NCI-H146 treated with DMSO at 0.1 percent for 48 hours (cell line): ENCODE measurements at regions not wholly inside any gene's neighbourhood (a gene's known extent, or its start where the extent isn't known, plus 50 kb on each side); places are given as distances from the start of the nearest gene placed in this dataset.
"Not testable (repeated sequence)": the region's sequence is repeated elsewhere in the genome, so short reads cannot be mapped to it uniquely, and the experiment has no call there.

Experiments used
- DNase-seq: peaks from one replicate; lab custom pipeline; 2025; ENCODE audit not compliant: unreplicated experiment; lab: John Stamatoyannopoulos, UW

DNA sequence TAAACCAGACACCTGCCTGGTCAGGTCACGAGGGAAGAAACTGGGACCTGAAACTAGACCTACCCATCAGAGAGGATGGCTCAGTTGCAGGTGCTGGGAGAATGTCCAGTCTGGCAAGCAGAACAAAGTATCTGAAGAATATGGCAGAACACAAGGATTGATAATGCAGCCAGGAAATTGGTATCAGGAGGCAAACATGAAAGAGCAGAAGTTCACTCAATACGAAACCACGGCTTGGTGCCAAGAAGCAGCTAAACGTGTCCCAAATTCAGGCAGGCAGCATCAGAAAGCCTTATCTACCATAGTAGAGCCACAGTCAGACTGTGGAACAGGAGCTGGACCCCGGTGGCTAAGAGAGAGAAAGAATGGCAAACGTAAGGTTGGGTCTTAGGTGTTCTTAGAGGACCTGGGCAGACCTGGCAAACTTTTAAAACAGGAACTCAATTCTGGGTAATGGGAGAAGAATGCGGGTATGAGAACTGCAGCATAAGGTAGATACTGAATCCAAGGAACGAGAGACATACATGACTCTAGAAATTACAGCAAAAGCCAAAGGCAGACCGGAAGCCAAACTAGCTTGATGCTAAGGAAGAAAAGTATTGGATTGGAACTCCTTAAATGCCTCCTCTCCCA lies 169.0 kb upstream of the NECTIN3 start:
- DNase-seq: no peak

DNA sequence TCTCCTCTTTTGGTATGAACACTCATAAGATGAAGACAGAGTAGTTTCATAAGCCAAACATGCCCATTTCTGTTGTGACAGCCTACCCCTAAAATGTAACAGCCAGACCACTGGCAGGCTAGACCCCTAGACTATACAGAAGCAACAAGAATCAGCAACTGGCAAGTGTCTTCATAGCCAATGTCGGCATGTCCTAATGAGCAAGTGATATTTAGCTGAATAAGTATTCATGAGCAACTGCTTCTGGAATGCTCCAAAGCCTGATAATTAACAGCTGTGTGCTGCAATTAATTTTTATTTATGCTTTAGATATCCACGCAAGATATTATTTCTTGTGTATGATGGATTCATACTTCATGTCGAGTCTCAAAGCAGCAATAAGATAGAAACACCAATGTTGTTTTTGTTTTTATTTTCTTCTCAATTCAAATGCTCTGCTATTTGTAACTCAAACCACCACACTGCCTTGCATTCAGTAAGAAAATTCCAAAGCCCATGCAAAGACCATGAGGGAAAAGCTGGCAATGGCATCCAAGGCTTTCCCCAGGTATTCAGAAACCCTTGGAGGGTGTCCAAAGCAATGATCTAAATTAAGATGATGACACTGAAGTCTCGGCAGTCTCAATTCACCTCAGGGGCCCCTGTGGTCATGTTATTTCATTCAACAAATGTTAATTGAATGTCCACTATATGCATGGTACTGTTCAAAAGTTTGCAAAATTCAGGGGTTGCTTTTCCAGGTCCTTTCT lies 167.7 kb upstream of the NECTIN3 start:
- no peak for DNase-seq

DNA sequence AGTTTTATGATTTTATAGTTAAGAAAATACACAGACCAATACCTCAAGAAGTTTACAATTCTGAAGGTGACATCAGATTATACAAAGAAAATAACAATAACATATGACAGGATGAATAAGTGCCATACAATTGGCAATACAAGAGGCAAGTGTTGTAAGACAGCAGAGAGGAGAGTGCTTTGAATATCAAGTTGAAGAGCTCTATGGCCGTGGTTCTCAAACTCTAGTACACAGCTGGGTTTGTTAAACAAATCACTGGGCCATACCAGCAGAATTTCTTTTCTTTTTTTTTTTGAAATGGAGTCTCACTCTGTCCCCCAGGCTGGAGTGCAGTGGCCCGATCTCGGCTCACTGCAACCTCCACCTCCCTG lies 167.1 kb upstream of the NECTIN3 start:
- no peak for DNase-seq

DNA sequence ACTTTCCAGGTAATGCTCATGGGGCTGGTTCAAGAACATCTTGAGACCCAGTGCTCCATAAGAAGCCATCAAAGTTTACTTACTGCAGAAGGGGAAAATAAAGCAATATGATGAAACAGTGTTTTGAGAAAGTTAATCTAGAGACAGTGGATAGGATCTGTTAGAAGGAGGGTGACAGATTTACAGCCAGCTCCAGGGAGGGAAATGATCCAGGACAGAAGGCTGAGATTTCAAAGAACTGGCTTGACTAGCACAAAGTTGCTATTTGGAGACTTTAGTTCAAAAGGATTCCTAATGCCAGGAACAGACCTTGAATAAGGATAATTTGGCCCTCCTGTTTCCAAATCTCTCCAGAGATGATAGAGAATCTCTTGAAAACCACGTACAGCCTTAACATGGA lies 166.5 kb upstream of the NECTIN3 start:
- no peak for DNase-seq

DNA sequence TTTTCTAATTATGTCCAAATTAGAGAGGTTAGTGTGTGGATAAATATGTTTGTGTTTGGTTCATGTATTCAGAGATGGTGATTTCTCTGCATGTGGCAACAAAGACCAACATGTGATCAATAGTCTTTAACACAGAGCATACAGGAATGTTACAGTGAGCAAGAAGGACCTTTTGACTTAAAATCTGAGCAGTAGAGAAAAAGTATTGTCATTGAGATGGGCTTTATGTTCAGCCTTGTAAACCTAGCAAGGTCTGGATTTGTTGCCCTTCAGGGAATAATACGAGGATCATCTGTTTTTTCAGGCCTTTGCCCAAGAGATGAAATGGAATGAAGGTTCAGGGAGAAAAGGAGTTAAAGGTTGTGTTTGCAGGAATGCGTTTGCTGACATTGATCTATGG lies 161.8 kb upstream of the NECTIN3 start:
- DNase-seq: no peak

DNA sequence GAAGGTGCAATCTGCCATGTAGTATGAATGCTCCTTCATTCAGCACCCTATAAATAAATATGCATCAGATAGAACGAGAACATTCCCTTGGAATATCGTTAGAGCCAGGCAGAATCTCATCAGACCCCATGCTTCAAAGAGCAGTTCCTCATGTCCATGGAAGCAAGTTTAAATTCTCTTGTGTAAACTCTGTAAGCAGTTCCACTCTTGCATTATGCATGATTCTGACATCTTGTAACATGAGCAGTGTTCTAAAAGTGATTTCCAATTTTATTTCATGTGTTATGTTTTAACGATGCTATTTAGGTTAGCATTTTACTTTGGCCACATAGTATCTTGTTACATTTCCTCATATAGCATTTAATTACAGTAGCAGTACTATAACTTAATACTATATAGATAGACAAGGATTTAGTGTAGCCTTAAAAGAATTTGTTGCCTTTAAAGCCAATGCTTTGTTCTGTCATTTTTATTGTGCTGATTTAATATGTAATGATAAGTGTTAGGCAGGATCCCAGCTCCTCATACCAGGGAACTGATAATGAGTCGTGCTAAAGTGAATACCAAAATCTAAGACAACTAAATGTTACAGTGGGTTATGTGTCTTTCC lies 161.2 kb upstream of the NECTIN3 start:
- no peak for DNase-seq

DNA sequence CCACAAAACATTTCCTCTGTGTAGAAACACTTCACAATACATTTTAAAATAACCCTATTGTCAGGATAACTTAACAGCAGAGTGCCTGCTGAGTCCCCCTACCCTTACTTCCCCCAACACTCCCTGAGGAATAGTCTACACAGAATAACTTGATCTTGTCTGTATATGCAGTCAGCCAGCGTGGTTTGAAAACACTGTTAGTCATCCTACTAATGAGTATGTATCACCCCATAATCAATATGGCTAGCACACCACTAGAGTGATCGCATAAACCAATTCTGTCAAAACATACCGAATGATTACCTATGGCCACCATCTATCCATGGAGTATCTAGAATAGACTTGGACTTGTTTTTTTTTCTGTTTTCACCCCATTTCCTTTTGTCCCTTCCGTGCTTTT lies 152.7 kb upstream of the NECTIN3 start:
- no peak for DNase-seq

DNA sequence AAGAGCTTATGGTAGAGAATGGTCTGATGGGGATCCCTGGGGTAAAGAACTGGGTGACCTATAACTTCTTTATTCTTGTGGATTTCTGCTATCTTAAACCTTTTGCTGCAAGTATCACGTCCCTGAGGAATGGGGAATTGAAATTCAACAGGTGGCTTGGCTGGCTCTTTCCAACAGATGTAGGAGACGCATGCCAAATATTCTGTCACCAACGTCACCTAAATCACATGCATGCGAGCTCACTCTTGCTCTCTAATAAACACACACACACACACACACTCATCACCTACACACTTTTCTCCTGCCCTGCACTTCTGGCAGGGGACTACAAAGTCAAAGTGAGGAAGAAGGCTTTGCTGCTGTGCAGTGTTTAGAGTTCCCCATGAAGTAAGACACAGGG lies 145.8 kb upstream of the NECTIN3 start:
- DNase-seq: no peak

DNA sequence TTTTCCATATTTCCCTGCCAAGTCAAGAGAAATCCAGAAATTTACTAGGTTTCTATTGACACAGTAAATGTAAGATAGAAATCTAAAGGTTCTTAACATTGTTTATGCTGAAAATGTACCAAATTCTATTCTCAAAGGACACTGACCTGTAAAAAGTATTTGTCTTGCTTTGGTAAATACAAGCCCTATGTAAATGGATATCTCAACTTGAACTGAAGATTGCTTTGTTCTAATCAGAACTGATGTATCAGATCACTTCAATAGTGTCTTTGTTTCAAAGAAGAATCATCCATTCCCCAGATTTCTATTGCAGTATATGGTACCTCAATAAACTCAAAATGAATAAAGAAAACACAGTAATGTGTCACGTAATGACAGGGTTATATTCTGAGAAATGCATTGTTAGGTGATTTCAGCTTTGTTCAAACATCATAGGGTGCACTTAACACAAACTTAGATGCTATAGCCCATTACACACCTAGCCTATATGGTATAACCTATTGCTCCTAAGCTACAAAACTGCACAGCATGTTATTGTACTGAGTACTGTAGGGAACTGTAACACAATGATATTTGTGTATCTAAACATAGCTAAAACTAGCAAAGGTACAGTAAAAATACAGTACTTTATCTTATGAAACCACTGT lies 143.5 kb upstream of the NECTIN3 start:
- DNase-seq: no peak

DNA sequence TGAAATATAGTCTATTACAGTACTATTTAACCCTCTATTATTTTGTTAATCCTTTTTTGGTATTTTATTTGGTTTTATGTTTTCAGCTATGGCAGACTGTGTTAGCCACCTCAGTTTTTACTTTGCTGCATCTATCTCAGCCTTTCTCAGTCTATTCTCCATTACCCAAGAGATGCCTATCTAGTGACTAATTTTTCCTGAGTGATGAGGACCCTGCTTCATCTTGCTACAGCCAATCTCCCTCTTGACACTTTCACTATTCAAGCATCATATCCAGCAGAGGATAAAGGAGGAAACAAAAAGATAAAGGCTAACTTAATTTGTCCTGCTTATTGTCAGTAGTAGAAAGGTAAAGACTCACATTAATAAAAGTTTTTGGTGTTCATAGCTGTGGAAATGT lies 141.8 kb upstream of the NECTIN3 start:
- no peak for DNase-seq

DNA sequence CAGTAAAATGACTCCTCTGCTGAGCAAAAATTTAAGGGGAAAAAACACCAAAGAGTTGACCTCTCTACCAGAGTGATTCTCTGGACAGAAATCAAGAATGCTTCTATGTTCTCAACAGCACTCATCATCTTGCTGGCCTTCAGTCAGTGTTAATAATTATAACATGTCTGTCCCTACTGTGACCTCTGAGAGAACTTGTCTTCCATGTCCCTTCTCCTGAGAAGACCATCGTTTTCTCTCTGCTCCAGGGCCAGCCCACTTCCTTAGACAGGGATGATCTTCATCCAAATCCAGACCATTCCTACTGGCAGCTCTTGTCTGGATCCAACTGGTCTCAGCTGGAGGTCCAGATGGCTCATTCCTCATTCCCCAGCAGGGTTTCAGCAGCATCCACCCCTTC lies 139.0 kb upstream of the NECTIN3 start:
- DNase-seq: no peak

DNA sequence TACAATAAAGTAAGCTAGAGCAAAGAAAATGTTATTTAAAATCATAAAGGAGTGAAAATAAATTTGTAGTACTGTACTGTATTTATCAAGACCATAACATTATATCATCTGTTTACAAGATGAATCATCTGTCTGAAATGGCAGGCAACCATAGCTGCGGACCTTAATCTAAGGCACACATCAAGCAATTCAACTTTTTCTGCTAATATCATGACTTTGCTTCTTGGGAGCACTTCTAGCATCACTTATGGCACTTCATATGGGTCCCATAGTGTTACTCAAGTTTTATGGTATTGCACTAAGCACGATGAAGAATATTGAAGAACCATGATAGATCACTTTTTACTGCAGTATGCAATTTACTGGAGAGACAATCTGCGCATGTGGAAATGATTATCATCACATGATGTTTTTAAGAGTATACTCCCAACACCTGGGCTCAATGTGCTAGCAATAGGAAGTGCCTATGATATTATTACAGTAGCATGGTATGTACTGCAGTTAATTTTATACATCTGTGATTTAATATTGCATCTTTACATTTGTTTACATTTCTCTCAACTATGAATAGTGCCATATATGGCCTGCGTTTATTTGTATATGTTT lies 137.7 kb upstream of the NECTIN3 start:
- no peak for DNase-seq

DNA sequence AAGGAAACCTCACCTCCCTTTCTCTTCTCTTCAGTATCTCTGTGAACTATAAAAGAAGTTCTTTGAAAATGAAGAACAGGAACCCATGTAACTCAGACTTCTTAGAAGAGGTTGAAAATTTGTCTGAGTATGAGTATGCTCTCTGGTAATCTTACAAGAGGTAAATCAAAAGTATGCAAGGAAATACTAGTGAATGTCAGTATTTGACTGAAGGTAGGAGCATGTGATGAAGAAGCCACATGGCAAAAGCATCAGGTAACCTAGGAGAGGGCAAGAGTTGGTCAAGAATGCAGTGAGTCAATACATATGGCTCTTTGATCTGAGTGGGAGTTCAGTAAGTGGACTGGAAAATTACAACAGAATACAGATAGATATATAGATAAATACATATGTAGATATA lies 133.0 kb upstream of the NECTIN3 start:
- no peak for DNase-seq

DNA sequence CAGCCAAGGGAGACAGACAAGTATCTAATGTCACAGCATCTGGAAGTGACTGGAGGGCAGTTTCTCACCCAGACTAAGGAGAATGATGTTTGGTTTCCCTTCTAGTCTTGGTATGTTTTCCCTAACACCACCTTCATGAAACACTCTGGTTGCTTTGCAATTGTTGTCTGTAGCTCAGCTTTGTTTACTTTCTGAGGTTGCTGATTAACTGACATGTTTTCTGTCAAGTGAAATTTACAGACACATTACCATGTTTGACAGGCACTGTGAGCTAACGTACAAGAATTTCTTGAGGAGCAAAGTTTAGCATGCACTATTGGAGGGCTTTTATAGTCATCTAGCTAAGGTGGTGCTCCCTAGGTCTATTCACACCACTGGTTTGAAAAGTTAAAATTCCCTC lies 131.6 kb upstream of the NECTIN3 start:
- DNase-seq: no peak

DNA sequence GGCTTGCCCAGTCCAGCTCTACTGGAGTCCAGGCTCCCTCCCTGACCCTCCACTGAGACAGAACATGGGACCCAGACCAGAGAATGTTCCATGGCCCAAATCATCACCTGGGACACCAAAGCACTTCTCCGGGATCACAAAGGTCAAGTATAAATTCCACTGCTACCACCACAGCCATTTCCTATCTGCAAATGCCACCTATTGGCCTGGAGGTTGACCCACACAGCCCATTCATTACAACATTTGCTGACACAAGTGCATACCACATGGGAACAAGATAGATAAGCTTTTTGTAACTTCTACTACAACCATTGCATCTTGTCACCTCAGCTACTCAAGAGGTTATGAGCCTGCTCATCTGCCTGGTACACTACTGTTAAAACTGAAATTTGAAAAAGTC lies 126.8 kb upstream of the NECTIN3 start:
- DNase-seq: no peak

DNA sequence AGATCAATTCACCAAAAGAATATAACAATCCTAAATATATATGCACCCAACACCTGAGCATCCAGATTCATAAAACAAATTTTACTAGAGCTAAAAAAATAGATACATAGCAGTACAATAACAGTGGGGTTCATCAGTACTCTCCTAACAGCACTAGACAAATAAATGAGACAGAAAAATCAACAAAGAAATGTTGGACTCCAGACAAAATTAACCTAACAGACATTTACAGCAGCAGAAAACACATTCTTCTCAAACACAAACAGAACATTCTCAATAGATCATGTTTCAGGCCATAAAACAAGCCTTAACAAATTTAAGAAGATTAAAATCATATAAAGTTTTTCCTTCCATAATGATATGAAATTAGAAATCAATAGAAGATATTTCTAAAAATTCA lies 124.8 kb upstream of the NECTIN3 start:
- no peak for DNase-seq

DNA sequence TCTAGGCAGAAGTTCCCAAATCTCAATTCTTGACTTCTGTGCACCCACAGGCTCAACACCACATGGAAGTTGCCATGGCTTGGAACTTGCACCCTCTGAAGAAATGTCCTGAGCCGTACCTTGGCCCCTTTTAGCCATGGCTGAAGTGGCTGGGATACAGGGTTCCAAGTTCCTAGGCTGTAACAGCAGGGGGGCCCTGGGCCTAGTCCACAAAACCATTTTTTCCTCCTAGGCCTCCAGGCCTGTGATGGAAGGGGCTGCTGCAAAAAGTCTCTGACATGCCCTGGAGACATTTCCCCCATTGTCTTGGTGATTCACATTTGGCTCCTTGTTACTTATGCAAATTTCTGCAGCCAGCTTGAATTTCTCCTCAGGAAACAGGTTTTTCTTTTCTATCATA lies 122.4 kb upstream of the NECTIN3 start:
- not testable (repeated sequence) for DNase-seq

DNA sequence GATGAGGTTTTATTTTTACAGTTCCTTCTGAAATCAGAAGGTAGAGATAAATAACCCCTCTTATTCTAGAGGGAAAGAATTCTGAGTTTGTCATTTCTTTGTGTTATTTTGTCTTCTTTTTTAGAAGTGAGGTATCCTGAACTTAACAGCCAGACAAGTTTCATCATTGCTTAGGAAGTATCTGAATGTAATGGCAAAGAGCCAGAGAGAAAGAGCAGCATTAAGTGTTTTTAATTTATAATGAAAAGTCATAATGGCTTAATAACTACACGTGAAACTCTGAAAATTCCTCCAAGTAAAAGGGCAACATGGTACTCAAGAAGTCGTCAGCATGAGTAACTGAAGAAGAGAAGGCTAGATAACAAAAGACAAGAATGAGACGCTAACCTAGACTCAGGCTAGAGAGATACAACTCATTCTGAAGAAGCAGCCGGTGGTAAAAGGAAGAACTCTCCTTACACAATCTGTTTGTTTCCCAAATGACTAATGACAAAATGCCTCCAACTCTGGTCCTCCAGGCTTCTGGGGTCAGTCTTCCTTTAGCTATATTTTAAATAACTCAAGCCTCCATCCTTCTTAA lies 116.2 kb upstream of the NECTIN3 start:
- no peak for DNase-seq

DNA sequence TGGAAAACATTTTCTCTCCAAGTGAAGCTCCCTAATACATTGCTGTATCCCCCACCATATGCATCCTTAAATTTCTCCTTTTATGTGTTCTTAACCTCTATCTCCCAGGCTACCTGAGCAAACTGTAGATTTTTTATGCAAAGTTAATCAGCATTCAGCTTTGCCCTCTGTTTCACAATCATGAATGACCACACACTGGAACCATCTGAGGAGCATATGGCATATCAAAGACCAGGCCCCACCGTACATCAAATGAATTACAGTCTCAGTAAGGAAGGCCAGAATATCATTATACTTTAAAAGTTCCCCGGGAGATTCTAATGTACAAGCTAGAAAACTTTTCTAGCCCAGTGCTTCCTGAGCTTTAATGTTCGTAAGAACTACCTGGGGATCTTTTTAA lies 115.5 kb upstream of the NECTIN3 start:
- DNase-seq: no peak

DNA sequence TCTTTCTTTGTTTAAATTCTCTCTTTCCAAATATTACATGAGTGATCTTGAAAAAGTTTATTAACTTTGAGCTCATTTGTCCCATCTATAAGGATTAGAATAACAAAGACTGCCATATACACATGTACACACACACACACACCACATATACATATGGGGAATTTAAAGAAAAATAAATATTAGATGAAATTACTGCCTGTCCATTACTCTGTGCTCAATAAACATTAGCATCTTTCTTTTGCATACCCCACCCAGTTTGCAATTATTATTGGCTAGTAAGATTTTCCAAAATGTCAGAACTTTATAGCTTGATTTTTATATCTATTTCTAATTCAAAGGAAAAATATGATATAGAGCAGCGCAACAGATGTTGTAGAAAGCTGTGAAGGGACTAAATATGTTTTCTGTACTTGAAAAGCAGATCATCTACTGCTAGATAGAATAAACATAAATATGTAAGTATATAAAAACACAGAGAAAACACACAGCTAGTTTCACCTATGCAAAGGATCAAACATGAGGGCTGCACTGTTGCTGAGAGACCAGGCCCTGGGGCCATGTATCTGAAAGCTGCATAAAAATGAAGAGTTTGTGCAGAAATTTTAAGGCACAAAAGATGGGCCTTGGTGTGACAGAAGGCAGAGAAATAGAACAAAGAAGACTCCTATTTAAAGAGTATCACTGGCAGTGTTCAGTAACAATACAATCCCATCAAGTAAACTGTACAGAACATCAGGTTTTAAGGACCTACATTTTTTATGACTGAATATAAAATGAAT lies 114.2 kb upstream of the NECTIN3 start:
- no peak for DNase-seq
